GM21526 (cell line): ENCODE measurements at regions not wholly inside any gene's neighbourhood (a gene's known extent, or its start where the extent isn't known, plus 50 kb on each side); places are given as distances from the start of the nearest gene placed in this dataset.
"Not testable (repeated sequence)": the region's sequence is repeated elsewhere in the genome, so short reads cannot be mapped to it uniquely, and the experiment has no call there.

Source experiments
- ATAC-seq: cut with Tn5 transposase; IDR thresholded peaks from one replicate; pipeline ENCODE4 v1.9.1; 2021; ENCODE audit warnings: moderate library complexity; ENCODE audit not compliant: unreplicated experiment, low FRiP score

GRCh38 chr2:56918790-56919189 lies 735.0 kb downstream of the CCDC85A start:
- ATAC-seq = no peak

GRCh38 chr2:56933976-56934375 lies 750.2 kb downstream of the CCDC85A start:
- no peak for ATAC-seq

GRCh38 chr2:56934866-56935265 lies 751.1 kb downstream of the CCDC85A start:
- no peak for ATAC-seq

GRCh38 chr2:56940054-56940453 lies 756.3 kb downstream of the CCDC85A start:
- no peak for ATAC-seq

GRCh38 chr2:56952871-56953270 lies 769.1 kb downstream of the CCDC85A start:
- no peak for ATAC-seq

GRCh38 chr2:56960581-56960980 lies 776.8 kb downstream of the CCDC85A start:
- ATAC-seq = no peak

- ATAC-seq = no peak
Observed at GRCh38 chr2:56962673-56963072, 778.9 kb downstream of the CCDC85A start.

- ATAC-seq = no peak
Observed at GRCh38 chr2:56969513-56969912, 785.7 kb downstream of the CCDC85A start.

GRCh38 chr2:56971383-56971974 lies 787.7 kb downstream of the CCDC85A start:
- ATAC-seq = no peak

- no peak for ATAC-seq
Observed at GRCh38 chr2:56981554-56981953, 797.8 kb downstream of the CCDC85A start.

- ATAC-seq = peak; percentile 65
Observed at GRCh38 chr2:56985609-56986008, 801.8 kb downstream of the CCDC85A start.

- ATAC-seq = no peak
Observed at GRCh38 chr2:57022496-57022895, 838.7 kb downstream of the CCDC85A start.

GRCh38 chr2:57044931-57045635 lies 861.3 kb downstream of the CCDC85A start:
- no peak for ATAC-seq

GRCh38 chr2:57049273-57049672 lies 865.5 kb downstream of the CCDC85A start:
- no peak for ATAC-seq

- no peak for ATAC-seq
Observed at GRCh38 chr2:57050007-57050406, 866.2 kb downstream of the CCDC85A start.

GRCh38 chr2:57066301-57066700 lies 882.5 kb downstream of the CCDC85A start:
- ATAC-seq = not testable (repeated sequence)

- ATAC-seq = no peak
Observed at GRCh38 chr2:57075226-57075625, 891.4 kb downstream of the CCDC85A start.

- no peak for ATAC-seq
Observed at GRCh38 chr2:57080035-57080434, 896.2 kb downstream of the CCDC85A start.

- no peak for ATAC-seq
Observed at GRCh38 chr2:57084697-57085281, 901.0 kb downstream of the CCDC85A start.

- no peak for ATAC-seq
Observed at GRCh38 chr2:57093020-57093419, 909.2 kb downstream of the CCDC85A start.

- no peak for ATAC-seq
Observed at GRCh38 chr2:57097855-57098254, 914.1 kb downstream of the CCDC85A start.

- no peak for ATAC-seq
Observed at GRCh38 chr2:57100436-57100835, 916.6 kb downstream of the CCDC85A start.
